Thyroid gland (tissue), 4 donors: ENCODE measurements at regions not wholly inside any gene's neighbourhood (a gene's known extent, or its start where the extent isn't known, plus 50 kb on each side); places are given as distances from the start of the nearest gene placed in this dataset.

ENCODE experiments used
- DNase-seq, 2 donors: peaks; one replicate each; pipeline ENCODE4 v3.0.0-alpha.2; 2019
- H3K27ac ChIP-seq, 3 donors: fragments of 200-600 bp; sonication (generic); 1 replicate in 2 of 3; 2 replicates in 1 of 3; pipeline ENCODE4 v1.5.1; 2016 to 2019; ENCODE audit warnings: mild to moderate bottlenecking in 1 of 3, moderate library complexity in 1 of 3
- H3K27me3 ChIP-seq: fragments of 200-600 bp; sonication (generic); one replicate; pipeline ENCODE4 v1.5.1; 2019
- H3K36me3 ChIP-seq, 2 donors: fragments of 200-600 bp; sonication (generic); one replicate each; pipeline ENCODE4 v1.5.1; 2016 to 2019
- H3K4me1 ChIP-seq, 2 donors: fragments of 200-600 bp; sonication (generic); one replicate each; pipeline ENCODE4 v1.5.1; 2017 to 2019
- H3K4me3 ChIP-seq, 3 donors: fragments of 200-600 bp; sonication (generic); replicated peaks in 1 of 3; 1 replicate in 2 of 3; 2 replicates in 1 of 3; pipeline ENCODE4 v1.5.1; 2016; ENCODE audit warnings: mild to moderate bottlenecking in 1 of 3
- H3K9me3 ChIP-seq: fragments of 200-600 bp; sonication (generic); one replicate; pipeline ENCODE4 v1.5.1; 2017
- POLR2A ChIP-seq, 2 donors: fragments of 450-650 bp; IDR thresholded peaks; one replicate each; pipeline ENCODE4 v1.6.1; 2017; ENCODE audit warnings: antibody characterized with exemption in 2 of 2, mild to moderate bottlenecking in 2 of 2, moderate library complexity in 1 of 2
- WGBS, 2 donors: methylation state at CpG; one replicate each; pipeline ENCODE4 v1.1.5; 2017; 5-methylcytosine and 5-hydroxymethylcytosine counted together
- intact Hi-C: fragments of 100-400 bp; cut with DNase I; formaldehyde crosslinking; loops from one replicate; pipeline ENCODE4 v1.15.1; 2023
- TF ChIP-seq, protein P1 (sequence below), 6 experiments: fragments of 200-600 bp in 3 of 6; fragments of 450-650 bp in 3 of 6; sonication (generic) in 3 of 6; IDR thresholded peaks; one replicate each; pipeline ENCODE4 v1.5.1; 2016 to 2019; ENCODE audit warnings: antibody characterized with exemption in 6 of 6, mild to moderate bottlenecking in 2 of 6, inconsistent platforms in 1 of 6, moderate library complexity in 1 of 6

- no peak for DNase-seq
- TF ChIP-seq, protein P1, sequence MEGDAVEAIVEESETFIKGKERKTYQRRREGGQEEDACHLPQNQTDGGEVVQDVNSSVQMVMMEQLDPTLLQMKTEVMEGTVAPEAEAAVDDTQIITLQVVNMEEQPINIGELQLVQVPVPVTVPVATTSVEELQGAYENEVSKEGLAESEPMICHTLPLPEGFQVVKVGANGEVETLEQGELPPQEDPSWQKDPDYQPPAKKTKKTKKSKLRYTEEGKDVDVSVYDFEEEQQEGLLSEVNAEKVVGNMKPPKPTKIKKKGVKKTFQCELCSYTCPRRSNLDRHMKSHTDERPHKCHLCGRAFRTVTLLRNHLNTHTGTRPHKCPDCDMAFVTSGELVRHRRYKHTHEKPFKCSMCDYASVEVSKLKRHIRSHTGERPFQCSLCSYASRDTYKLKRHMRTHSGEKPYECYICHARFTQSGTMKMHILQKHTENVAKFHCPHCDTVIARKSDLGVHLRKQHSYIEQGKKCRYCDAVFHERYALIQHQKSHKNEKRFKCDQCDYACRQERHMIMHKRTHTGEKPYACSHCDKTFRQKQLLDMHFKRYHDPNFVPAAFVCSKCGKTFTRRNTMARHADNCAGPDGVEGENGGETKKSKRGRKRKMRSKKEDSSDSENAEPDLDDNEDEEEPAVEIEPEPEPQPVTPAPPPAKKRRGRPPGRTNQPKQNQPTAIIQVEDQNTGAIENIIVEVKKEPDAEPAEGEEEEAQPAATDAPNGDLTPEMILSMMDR (IDR thresholded peaks at IDR 0.05) = no peak
- no peak for TF ChIP-seq POLR2A (IDR thresholded peaks at IDR 0.05)
- no peak overlapping the region for H3K27ac ChIP-seq
- no peaks in the 10 kb centered on the region for H3K27me3 ChIP-seq
- 77 to 85% methylated on average over 6 of the region's 6 CpGs for WGBS, 2 donors
- no peaks in the 10 kb centered on the region for H3K36me3 ChIP-seq
- intact Hi-C loops = no loop called here
- H3K9me3 ChIP-seq = no peaks in the 10 kb centered on the region
- H3K4me3 ChIP-seq = no peak overlapping the region
- peaks cover 0 to 3% of the 10 kb centered on the region in 2 donors for H3K4me1 ChIP-seq
Observed at GRCh38 chr6:165963750-165964149, 203.9 kb downstream of the TBXT start.

- 80 to 84% methylated on average over 7 of the region's 7 CpGs for WGBS, 2 donors
- intact Hi-C loops = no loop called here
Observed at GRCh38 chr6:165962366-165962765, 205.3 kb downstream of the TBXT start.

GRCh38 chr6:165961233-165961632, 206.4 kb downstream of the TBXT start:
- intact Hi-C loops = no loop called here
- no peak for TF ChIP-seq POLR2A (IDR thresholded peaks at IDR 0.05)
- TF ChIP-seq, protein P1 (IDR thresholded peaks at IDR 0.05) = no peak

More at GRCh38 chr6:165962366-165962765, 205.3 kb downstream of the TBXT start:
- DNase-seq = no peak
- Histone ChIP-seq H3K36me3 (no peaks in the 10 kb centered on the region), H3K27ac (no peak overlapping the region), H3K27me3 (no peaks in the 10 kb centered on the region), H3K4me1 (peaks cover 0 to 3% of the 10 kb centered on the region in 2 donors), H3K4me3 (no peak overlapping the region), H3K9me3 (no peaks in the 10 kb centered on the region)
- no peak for TF ChIP-seq POLR2A (IDR thresholded peaks at IDR 0.05)
- TF ChIP-seq, protein P1 (IDR thresholded peaks at IDR 0.05) = no peak

DNA sequence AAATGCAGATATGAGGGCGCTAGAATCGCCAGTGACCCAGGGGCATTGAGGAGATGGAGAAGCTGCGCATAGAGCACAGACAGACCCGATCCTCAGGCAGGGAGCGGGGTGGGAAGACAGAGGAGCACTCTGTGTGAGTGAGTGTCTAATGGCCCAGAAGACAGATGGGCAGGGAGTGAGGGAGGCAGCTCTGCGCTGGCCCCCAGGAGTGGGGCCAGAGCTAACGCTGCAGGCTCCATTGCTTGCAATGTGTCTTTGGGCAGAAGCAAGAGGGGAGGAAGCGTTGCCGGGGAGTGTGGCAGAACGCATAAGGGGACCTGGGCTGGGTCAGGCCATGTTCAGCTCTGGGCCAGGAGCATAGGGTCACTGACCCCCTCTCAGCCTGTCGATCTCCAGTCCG, 207.0 kb downstream of the TBXT start:
- 86 to 92% methylated on average over 12 of the region's 12 CpGs for WGBS, 2 donors
- H3K4me1 ChIP-seq = peaks cover 0 to 3% of the 10 kb centered on the region in 2 donors
- no peak for DNase-seq
- H3K4me3 ChIP-seq = no peak overlapping the region
- H3K9me3 ChIP-seq = no peaks in the 10 kb centered on the region
- intact Hi-C loops = no loop called here
- no peaks in the 10 kb centered on the region for H3K36me3 ChIP-seq
- H3K27me3 ChIP-seq = no peaks in the 10 kb centered on the region
- no peak overlapping the region for H3K27ac ChIP-seq
- TF ChIP-seq, protein P1 (IDR thresholded peaks at IDR 0.05) = no peak
- TF ChIP-seq POLR2A (IDR thresholded peaks at IDR 0.05) = no peak

More at GRCh38 chr6:165961233-165961632, 206.4 kb downstream of the TBXT start:
- Histone ChIP-seq H3K27me3 (no peaks in the 10 kb centered on the region), H3K36me3 (no peaks in the 10 kb centered on the region), H3K4me3 (no peak overlapping the region), H3K9me3 (no peaks in the 10 kb centered on the region), H3K4me1 (peaks cover 0 to 3% of the 10 kb centered on the region in 2 donors), H3K27ac (no peak overlapping the region)
- no peak for DNase-seq
- 80 to 85% methylated on average over 12 of the region's 12 CpGs for WGBS, 2 donors

DNA sequence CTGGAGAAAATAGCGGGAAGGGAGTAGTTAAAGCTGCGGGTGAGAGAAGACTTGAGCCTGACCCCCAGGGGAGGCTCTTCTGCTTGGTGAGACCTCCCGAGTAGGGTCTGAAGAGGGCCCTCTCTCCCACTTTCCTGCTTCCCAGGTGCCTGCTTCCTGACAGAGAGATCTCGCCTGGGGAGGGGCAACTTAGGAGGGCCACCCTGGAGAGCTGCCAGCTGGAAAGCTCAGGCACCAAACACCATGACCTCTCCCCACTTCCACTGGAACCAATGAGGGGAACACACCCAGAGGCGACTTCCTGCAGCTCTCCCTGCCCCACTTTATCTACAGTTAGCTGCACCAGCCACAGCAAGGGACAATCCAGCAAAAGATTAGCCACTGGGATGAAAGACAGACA, 208.0 kb downstream of the TBXT start:
- no peak overlapping the region for H3K4me3 ChIP-seq
- no peak overlapping the region for H3K27ac ChIP-seq
- peaks cover 0 to 3% of the 10 kb centered on the region in 2 donors for H3K4me1 ChIP-seq
- no peaks in the 10 kb centered on the region for H3K36me3 ChIP-seq
- 55 to 63% methylated on average over 5 of the region's 5 CpGs for WGBS, 2 donors
- no peaks in the 10 kb centered on the region for H3K9me3 ChIP-seq
- no peaks in the 10 kb centered on the region for H3K27me3 ChIP-seq
- intact Hi-C loops = no loop called here
- TF ChIP-seq, protein P1 (IDR thresholded peaks at IDR 0.05) = no peak
- no peak for DNase-seq
